GM13977 (cell line): ENCODE measurements at regions not wholly inside any gene's neighbourhood (a gene's known extent, or its start where the extent isn't known, plus 50 kb on each side); places are given as distances from the start of the nearest gene placed in this dataset.

ENCODE experiments used
- DNase-seq: peaks from one replicate; pipeline ENCODE4 v3.0.0; 2012; ENCODE audit warnings: low spot score
- CTCF ChIP-seq: IDR thresholded peaks from 2 replicates; pipeline ENCODE4 v1.5.1; 2012; ENCODE audit warnings: mild to moderate bottlenecking, control low read depth; ENCODE audit not compliant: insufficient read depth; ENCODE audit errors: extremely low read depth, missing control alignments
- in situ Hi-C: fragments of 300-500 bp; cut with MboI; formaldehyde crosslinking; loops from one replicate; pipeline ENCODE4 v1.12.0; 2022; ENCODE audit warnings: low sequenced_read_pairs, low pct_unique_long_range_greater_than_20kb, mixed read lengths, inconsistent platforms; ENCODE audit not compliant: unreplicated experiment

- in situ Hi-C loops: no loop called here
- no peak for DNase-seq
- TF ChIP-seq CTCF: no peak
Observed at GRCh38 chr13:70188567-70188966, 80.3 kb upstream of the KLHL1 start.

- no peak for DNase-seq
- TF ChIP-seq CTCF: no peak
- in situ Hi-C loops: no loop called here
Observed at GRCh38 chr13:70183041-70183440, 74.8 kb upstream of the KLHL1 start.
